Activated T-cell treated with anti-CD3 and anti-CD28 coated beads, Interleukin-2, amount 50 U/mL, for 72 hours (primary cell): ENCODE measurements at regions not wholly inside any gene's neighbourhood (a gene's known extent, or its start where the extent isn't known, plus 50 kb on each side); places are given as distances from the start of the nearest gene placed in this dataset.
"Not testable (repeated sequence)": the region's sequence is repeated elsewhere in the genome, so short reads cannot be mapped to it uniquely, and the experiment has no call there.

Source experiments
- ATAC-seq, 2 donors: fragments of 150-1000 bp; cut with Tn5 transposase; replicated peaks in 1 of 2; 2 replicates each; pipeline ENCODE4 v1.10.0; 2021; ENCODE audit warnings: moderate library complexity in 2 of 2, mild to moderate bottlenecking in 1 of 2
- DNase-seq, 2 donors: peaks; one replicate each; pipeline ENCODE4 v3.0.0; 2021 to 2022; ENCODE audit warnings: mixed read lengths in 1 of 2
- H3K27ac Mint-ChIP-seq: one replicate; pipeline ENCODE4 v1.8.0; 2022; ENCODE audit warnings: mild to moderate bottlenecking, moderate library complexity, mixed read lengths
- H3K27me3 Mint-ChIP-seq: one replicate; pipeline ENCODE4 v1.8.0; 2022; ENCODE audit warnings: low read depth, mixed read lengths
- H3K36me3 Mint-ChIP-seq, 2 donors: one replicate each; pipeline ENCODE4 v1.8.0; 2022; ENCODE audit warnings: mixed read lengths in 2 of 2, mild to moderate bottlenecking in 1 of 2; ENCODE audit not compliant: insufficient read depth in 2 of 2
- H3K4me1 Mint-ChIP-seq: one replicate; pipeline ENCODE4 v1.8.0; 2022; ENCODE audit warnings: low read depth, mixed read lengths
- H3K4me3 Mint-ChIP-seq, 2 donors: one replicate each; pipeline ENCODE4 v1.8.0; 2022; ENCODE audit warnings: mild to moderate bottlenecking in 2 of 2, mixed read lengths in 2 of 2, moderate library complexity in 2 of 2
- H3K9me3 Mint-ChIP-seq, 2 donors: one replicate each; pipeline ENCODE4 v1.8.0; 2022; ENCODE audit warnings: mixed read lengths in 2 of 2

DNA sequence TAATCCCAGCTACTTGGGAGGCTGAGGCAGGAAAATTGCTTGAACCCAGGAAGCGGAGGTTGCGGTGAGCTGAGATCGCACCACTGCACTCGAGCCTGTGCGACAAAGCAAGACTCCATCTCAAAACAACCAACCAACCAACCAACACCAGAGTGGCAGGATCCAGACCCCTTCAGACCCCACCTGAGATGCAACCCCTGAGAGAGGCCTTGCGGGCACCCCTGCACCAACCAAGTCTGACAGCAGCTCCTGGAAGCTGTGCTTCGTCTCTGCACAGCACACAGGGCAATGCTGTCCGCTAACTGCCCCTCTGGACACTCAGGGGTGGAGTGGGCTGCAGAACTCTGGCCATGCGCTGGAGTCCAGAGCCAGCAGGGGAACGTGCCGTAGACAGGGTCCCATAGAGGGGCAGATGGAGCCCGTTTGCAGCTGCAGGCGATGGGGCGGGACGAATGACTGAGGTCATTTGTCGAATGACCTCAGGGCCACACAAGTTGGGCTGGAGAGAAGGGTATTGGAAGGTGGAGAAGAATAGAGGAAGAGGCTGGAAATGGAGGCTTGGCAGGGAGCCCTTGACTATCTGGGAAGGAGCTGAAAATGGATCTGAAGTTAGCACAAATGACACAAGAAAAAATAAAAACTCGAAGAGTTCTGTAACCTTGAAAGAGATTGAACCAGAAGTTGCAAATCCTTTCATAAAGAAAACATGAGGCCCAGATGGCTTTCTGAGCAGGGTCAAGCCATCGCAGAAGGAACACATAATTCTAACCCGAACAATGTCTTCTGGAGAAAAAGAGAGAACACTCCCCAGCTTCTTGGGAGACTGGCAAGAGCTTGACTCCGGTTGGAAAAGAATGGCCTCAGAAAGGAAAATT lies 199.7 kb downstream of the CTTN start:
- no peak overlapping the region for H3K4me3 Mint-ChIP-seq
- no peak for ATAC-seq
- no peaks in the 10 kb centered on the region for H3K9me3 Mint-ChIP-seq
- H3K27ac Mint-ChIP-seq: no peak overlapping the region
- H3K4me1 Mint-ChIP-seq: no peaks in the 10 kb centered on the region
- DNase-seq: no peak
- no peaks in the 10 kb centered on the region for H3K27me3 Mint-ChIP-seq
- H3K36me3 Mint-ChIP-seq: no peaks in the 10 kb centered on the region

DNA sequence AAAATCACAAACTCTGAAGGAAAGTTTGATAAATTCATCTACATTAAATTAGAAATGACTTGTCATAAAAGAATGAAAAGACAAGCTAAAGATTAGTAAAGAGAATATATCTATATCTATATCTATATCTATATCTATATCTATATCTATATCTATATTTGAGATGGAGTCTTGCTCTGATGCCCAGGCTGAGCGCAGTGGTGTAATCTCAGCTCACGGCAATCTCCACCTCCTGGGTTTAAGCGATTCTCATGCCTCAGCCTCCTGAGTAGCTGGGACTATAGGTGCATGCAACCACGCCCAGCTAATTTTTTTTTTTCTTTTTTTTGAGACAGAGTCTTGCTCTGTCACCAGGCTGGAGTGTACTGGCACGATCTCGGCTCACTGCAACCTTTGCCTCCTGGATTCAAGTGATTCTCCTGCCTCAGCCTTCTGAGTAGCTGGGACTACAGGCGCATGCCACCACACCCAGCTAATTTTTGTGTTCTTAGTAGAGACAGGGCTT lies 202.6 kb downstream of the CTTN start:
- ATAC-seq, H3K27me3 Mint-ChIP-seq, H3K9me3 Mint-ChIP-seq, H3K36me3 Mint-ChIP-seq, H3K27ac Mint-ChIP-seq, H3K4me3 Mint-ChIP-seq, DNase-seq, H3K4me1 Mint-ChIP-seq: not testable (repeated sequence)

DNA sequence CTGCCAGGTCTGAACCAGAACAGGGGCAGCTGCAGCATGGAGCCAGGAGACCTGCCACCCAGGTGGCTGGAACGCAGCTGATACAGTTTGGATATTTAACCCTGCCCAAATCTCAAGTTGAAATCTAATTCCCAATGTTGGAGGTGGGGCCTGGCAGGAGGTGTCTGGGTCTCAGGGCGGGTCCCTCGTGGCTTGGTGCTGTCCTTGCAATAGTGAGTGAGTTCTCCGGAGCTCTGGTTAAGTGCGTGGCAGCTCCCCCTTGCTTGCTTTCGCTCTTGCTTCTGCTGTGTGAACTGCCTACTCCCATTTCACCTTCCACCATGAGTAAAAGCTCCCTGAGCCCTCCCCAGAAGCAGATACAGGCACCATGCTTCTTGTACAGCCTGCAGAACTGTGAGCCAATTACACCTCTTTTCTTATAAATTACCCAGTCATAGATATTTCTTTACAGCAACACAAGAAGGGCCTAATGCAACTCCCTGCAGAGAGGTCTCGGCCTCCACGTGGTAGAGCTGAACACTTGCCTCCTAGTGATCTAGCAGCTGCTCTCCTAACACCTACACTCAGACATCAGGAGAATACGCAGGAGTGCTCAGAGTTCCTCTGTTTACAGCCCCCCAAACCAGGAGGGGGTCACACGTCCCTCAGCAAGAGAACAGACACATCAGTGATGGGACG lies 203.7 kb downstream of the CTTN start:
- ATAC-seq (no peak), DNase-seq (no peak)
- Mint-ChIP-seq H3K36me3 (no peaks in the 10 kb centered on the region), H3K27me3 (no peaks in the 10 kb centered on the region), H3K4me1 (no peaks in the 10 kb centered on the region), H3K4me3 (no peak overlapping the region), H3K27ac (no peak overlapping the region), H3K9me3 (no peaks in the 10 kb centered on the region)

DNA sequence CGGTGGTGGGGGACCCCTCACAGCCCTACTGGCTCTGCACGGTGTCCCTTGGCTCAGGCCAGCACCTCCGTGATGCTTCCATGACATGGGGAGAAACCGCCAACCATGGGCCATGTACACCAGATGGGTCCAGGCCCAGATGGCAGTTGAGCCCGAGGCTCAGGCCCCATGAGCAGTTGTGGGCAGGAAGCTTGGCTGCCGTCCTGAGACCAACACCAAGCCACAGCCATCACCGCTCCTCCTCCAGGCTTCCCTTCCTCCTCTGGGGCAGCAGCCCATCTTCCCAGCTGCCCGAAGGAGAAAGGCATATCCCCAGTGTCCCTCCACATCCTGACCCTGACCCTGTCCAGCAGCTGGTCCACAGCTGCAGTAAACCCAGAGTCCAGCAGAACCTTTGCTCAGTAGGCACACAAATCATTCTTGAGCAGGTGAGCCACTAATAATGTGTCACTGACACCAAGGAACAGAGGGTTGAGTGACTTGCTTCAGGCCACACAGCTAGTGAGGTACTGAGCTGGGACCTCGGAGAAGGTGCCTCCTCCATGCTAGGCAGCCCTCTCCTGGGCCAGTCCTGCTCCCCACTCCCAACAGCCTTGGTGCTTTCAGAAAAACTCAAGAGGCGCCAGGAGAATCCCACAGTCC lies 204.9 kb downstream of the CTTN start:
- Mint-ChIP-seq H3K27me3 (no peaks in the 10 kb centered on the region), H3K27ac (no peak overlapping the region), H3K9me3 (no peaks in the 10 kb centered on the region), H3K4me1 (no peaks in the 10 kb centered on the region), H3K4me3 (no peak overlapping the region), H3K36me3 (no peaks in the 10 kb centered on the region)
- ATAC-seq (no peak), DNase-seq (no peak)

DNA sequence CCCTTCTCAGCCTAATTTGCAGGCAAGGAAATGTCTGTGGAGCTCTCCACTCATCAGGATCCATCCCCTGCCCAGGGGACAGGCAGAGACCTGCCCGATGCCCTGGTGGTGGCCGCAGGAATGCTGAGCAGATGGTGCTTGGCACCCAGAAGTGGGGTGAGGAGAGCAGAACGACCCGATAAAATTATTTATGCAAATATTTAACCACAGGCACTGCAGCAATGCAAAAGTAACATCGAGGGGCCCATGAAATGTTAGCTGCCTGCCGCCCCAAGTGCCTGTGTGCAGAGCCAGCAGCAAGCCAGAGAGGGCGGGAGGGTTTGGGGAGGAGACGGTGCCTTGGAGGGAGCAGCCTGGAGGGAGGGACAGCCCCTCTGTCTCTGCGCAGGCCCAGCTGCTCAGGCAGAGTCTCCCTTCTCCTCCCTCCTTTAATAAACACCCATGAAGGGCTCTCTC lies 205.5 kb downstream of the CTTN start:
- DNase-seq: no peak
- H3K9me3 Mint-ChIP-seq: no peaks in the 10 kb centered on the region
- no peak for ATAC-seq

DNA sequence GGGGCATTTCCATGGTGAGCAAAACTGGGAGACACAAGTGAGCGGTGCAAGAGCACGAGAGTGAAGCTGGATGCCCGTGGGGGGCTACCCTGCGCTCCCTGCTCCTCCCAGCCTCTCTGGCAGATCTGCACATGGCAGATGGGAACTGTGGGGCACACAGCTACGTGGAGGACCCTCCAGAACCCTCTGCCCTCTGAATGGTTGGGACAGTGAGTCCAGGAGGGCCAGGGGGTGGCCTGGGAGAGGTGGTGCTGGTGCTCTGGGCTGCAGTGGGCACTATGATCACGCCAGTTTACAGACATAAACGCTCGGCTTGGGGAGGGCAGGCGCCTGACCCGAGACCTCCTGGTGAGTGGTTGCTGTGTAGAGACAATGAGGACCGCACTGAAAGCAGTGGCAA lies 205.9 kb downstream of the CTTN start:
- Mint-ChIP-seq H3K4me3 (no peak overlapping the region), H3K4me1 (no peaks in the 10 kb centered on the region), H3K27me3 (no peaks in the 10 kb centered on the region), H3K36me3 (no peaks in the 10 kb centered on the region), H3K27ac (no peak overlapping the region), H3K9me3 (no peaks in the 10 kb centered on the region)
- DNase-seq (no peak), ATAC-seq (no peak)

More for the DNA sequence above, 205.5 kb downstream of the CTTN start:
- Mint-ChIP-seq H3K36me3 (no peaks in the 10 kb centered on the region), H3K27me3 (no peaks in the 10 kb centered on the region), H3K4me1 (no peaks in the 10 kb centered on the region), H3K4me3 (no peak overlapping the region), H3K27ac (no peak overlapping the region)

DNA sequence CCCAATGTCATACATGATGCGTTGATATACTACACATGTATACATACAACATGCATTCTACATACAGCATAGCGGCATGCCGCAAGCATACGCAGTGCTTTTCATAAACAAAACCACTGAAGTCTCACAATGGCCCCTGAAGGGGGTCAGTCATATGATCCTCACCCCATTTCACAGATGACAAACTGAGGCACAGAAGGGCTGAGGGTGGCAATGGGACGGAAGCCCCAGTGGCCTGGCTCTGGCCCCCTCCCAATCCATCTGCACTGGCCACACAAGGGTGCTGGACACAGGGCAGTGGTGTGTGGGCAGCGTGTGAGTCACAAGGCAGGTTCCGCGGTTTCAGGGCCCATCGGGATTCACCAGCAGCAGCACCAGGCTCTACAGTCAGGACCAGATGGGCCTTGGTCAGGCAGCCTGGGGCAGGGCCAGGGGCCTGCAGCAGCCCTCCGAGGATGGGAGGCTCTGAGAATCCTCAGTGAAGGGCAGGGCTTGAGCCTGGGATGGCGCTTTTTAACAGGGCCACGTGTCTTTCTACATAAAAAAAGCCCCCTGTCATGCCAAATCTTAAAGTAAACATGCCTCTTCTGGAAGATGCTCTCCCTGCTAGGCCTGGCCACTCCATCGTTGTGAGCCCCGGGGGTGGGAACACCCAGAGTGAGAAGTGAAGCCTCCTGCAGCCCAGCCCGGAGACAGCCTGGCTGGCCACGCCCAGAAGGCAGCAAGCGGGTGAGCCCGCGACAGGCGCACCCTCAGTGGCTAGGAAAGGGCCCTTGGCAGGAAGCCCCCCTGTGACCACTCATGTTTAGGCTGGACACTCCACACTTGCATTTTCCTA lies 206.5 kb downstream of the CTTN start:
- DNase-seq (no peak), ATAC-seq (no peak)
- no peaks in the 10 kb centered on the region for H3K9me3 Mint-ChIP-seq
- no peaks in the 10 kb centered on the region for H3K36me3 Mint-ChIP-seq
- H3K4me3 Mint-ChIP-seq: no peak overlapping the region
- no peaks in the 10 kb centered on the region for H3K4me1 Mint-ChIP-seq
- H3K27me3 Mint-ChIP-seq: no peaks in the 10 kb centered on the region
- H3K27ac Mint-ChIP-seq: no peak overlapping the region

DNA sequence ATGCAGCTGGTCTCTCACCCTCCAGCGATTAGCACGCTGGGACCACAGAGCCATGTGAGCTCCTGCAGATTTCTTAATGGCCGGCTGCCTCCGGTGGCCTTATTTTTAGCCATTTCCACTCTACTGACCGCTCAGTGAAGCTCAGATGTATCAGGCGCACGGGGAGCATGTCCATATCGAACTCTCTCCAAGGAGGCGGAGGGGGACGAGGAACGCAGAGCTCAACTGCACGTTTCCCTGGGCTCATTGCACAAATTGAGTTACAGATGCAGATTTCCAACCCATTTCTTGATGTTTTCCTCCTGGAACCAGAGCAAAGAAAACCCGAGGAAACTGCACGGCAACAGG lies 207.1 kb downstream of the CTTN start:
- no peak overlapping the region for H3K27ac Mint-ChIP-seq
- ATAC-seq (no peak), DNase-seq (no peak)
- no peaks in the 10 kb centered on the region for H3K4me1 Mint-ChIP-seq
- H3K36me3 Mint-ChIP-seq: no peaks in the 10 kb centered on the region
- H3K9me3 Mint-ChIP-seq: no peaks in the 10 kb centered on the region
- no peak overlapping the region for H3K4me3 Mint-ChIP-seq
- H3K27me3 Mint-ChIP-seq: no peaks in the 10 kb centered on the region

DNA sequence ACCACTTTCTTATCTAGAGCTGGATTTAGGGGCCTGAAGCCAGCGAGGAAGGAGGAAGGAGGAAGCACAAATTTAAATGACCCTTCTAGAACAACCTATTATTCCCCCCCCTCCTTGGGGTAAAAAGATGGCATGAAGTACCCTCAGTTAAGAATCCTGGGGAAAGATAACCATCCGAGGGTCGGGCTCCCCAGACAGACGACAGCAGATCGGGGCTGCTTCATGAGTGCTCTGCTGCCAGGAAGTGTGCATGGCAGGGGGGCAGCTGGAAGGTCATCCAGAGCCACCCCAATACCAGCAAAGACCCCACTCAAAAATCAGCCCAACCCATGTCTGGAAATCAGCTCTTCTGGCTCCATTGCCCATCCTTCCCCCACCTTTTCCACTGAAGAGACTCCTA lies 207.5 kb downstream of the CTTN start:
- ATAC-seq: no peak
- Mint-ChIP-seq H3K36me3 (no peaks in the 10 kb centered on the region), H3K27ac (no peak overlapping the region), H3K27me3 (no peaks in the 10 kb centered on the region), H3K9me3 (no peaks in the 10 kb centered on the region), H3K4me1 (no peaks in the 10 kb centered on the region), H3K4me3 (no peak overlapping the region)
- DNase-seq: no peak

DNA sequence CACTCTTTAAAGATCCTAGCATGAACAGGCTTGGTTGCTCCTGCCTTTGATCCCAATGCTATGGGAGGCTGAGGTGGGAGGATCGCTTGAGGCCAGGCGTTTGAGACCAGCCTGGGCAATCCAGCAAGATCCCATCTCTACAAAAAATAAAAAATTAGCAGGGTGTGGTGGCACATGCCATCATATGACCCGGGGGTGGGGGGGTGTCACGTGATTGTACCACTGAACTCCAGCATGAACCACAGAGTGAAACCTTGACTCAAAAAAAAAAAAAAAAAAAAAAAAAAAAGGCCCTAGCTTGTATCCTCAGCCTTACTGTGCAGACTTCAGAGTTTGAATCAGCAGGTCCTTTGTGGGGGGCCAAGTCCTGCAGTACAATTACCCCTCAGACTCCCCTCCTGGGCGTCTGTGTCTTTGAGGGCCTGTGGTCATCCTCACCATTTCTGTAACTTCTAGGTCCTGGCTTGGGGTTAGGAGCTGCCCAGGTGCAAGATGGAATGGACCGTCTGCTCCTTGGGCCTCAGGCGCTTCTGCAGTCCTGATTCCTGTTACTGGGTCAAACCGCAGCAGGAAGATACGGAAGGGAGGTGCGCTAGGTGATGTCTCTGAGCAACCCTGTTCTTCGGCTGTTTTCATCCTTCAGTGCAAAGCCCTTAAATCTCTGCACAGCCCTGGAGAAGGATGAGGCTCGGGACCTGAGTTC lies 208.1 kb downstream of the CTTN start:
- no peak overlapping the region for H3K27ac Mint-ChIP-seq

DNA sequence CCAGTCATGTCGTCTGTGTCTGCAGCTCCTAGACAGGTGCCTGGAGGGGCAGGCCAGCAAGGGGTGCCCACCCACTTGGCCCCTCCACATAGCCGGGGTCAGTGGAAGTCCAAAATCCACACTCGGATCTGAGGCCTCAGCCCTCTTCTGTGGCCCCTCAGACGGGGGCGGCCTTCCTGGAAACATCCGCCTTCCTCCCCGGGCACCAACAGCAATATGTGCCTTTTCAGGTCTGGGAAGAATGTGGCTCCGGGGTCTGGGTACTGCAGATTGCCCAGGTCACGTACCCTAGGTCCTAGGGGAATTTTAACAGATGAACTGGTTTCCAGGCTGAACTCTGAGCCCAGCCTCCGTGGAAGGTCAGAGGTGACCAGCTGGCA lies 208.6 kb downstream of the CTTN start:
- Mint-ChIP-seq H3K4me3 (no peak overlapping the region), H3K4me1 (no peaks in the 10 kb centered on the region), H3K36me3 (no peaks in the 10 kb centered on the region), H3K27me3 (peaks cover 6% of the 10 kb centered on the region), H3K9me3 (no peaks in the 10 kb centered on the region), H3K27ac (no peak overlapping the region)
- DNase-seq: no peak
- no peak for ATAC-seq

More for the DNA sequence above, 208.1 kb downstream of the CTTN start:
- no peak overlapping the region for H3K4me3 Mint-ChIP-seq
- H3K36me3 Mint-ChIP-seq: no peaks in the 10 kb centered on the region
- no peaks in the 10 kb centered on the region for H3K4me1 Mint-ChIP-seq
- no peaks in the 10 kb centered on the region for H3K9me3 Mint-ChIP-seq
- no peak for ATAC-seq
- DNase-seq: no peak
- peaks cover 3% of the 10 kb centered on the region for H3K27me3 Mint-ChIP-seq

DNA sequence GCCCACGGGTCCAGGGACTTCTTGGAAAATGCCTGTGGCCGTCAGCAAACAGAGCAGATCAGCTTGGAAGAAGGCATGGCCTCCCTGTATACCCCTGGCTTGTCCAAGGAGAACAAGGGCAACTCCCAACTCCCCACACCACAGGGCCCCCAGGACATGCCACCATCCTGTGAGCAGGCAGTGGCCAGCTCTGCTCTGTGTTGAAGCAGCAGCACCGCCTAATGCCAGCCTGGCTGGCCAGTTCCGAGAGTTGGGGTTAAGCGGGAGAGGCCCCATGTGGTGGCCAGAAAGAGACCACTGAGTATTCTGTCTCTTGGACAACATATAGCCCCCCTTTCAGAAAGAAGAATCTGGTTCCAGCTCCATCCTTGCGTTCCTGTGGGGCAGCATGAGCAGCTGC lies 209.2 kb downstream of the CTTN start:
- Mint-ChIP-seq H3K9me3 (no peaks in the 10 kb centered on the region), H3K36me3 (no peaks in the 10 kb centered on the region), H3K4me1 (no peaks in the 10 kb centered on the region), H3K4me3 (no peak overlapping the region), H3K27ac (no peak overlapping the region), H3K27me3 (peaks cover 8% of the 10 kb centered on the region)
- ATAC-seq: no peak
- no peak for DNase-seq
